ENCODE measurements at regions not wholly inside any gene's neighbourhood (a gene's known extent, or its start where the extent isn't known, plus 50 kb on each side); places are given as distances from the start of the nearest gene placed in this dataset.
"Not testable (repeated sequence)": the region's sequence is repeated elsewhere in the genome, so short reads cannot be mapped to it uniquely, and the experiment has no call there.

GRCh38 chr13:89432997-89433396 lies 1761.8 kb downstream of the SLITRK5 start:
- Histone ChIP-seq H3K9me3 (ENCODE audit: control insufficient read depth, insufficient read depth, low read length) (no peaks in the 10 kb centered on the region), H3K4me3 (ENCODE audit: low read depth, low read length) (no peak overlapping the region), H3K27me3 (ENCODE audit: control insufficient read depth, insufficient read depth, low read length) (no peaks in the 10 kb centered on the region), H3K4me1 (ENCODE audit: control insufficient read depth, insufficient read depth, low read length) (no peaks in the 10 kb centered on the region), H3K36me3 (ENCODE audit: control insufficient read depth, insufficient read depth, low read length) (no peaks in the 10 kb centered on the region), H3K27ac (ENCODE audit: low read depth, low read length) (no peak overlapping the region)
- DNase-seq (ENCODE audit: low read depth in 4 of 6, low spot score in 6 of 6): no peak
- no CpG with 5 or more reads among the region's 2 CpGs for WGBS (ENCODE audit: insufficient coverage)

- 91% methylated on average over 4 of the region's 4 CpGs for WGBS (ENCODE audit: insufficient coverage)
- not testable (repeated sequence) for H3K27ac ChIP-seq (ENCODE audit: low read depth, low read length); H3K27me3 ChIP-seq (ENCODE audit: control insufficient read depth, insufficient read depth, low read length)
These were observed 1763.5 kb downstream of the SLITRK5 start for GRCh38 chr13:89434624-89435023.

GRCh38 chr13:89454681-89455080 lies 1783.5 kb downstream of the SLITRK5 start:
- H3K9me3 ChIP-seq (ENCODE audit: control insufficient read depth, insufficient read depth, low read length): no peaks in the 10 kb centered on the region
- no peaks in the 10 kb centered on the region for H3K27me3 ChIP-seq (ENCODE audit: control insufficient read depth, insufficient read depth, low read length)
- no peaks in the 10 kb centered on the region for H3K36me3 ChIP-seq (ENCODE audit: control insufficient read depth, insufficient read depth, low read length)
- no peak overlapping the region for H3K4me3 ChIP-seq (ENCODE audit: low read depth, low read length)
- no peaks in the 10 kb centered on the region for H3K4me1 ChIP-seq (ENCODE audit: control insufficient read depth, insufficient read depth, low read length)
- 80% methylated on average over 1 of the region's 2 CpGs for WGBS (ENCODE audit: insufficient coverage)
- no peak overlapping the region for H3K27ac ChIP-seq (ENCODE audit: low read depth, low read length)
- DNase-seq (ENCODE audit: low read depth in 4 of 6, low spot score in 6 of 6): peak in 1 of 6 donors; percentile 13

More at GRCh38 chr13:89434624-89435023, 1763.5 kb downstream of the SLITRK5 start:
- H3K9me3 ChIP-seq (ENCODE audit: control insufficient read depth, insufficient read depth, low read length); H3K4me3 ChIP-seq (ENCODE audit: low read depth, low read length); H3K36me3 ChIP-seq (ENCODE audit: control insufficient read depth, insufficient read depth, low read length); DNase-seq (ENCODE audit: low read depth in 4 of 6, low spot score in 6 of 6); H3K4me1 ChIP-seq (ENCODE audit: control insufficient read depth, insufficient read depth, low read length): not testable (repeated sequence)

- H3K4me3 ChIP-seq (ENCODE audit: low read depth, low read length): no peak overlapping the region
- no peaks in the 10 kb centered on the region for H3K36me3 ChIP-seq (ENCODE audit: control insufficient read depth, insufficient read depth, low read length)
- H3K27me3 ChIP-seq (ENCODE audit: control insufficient read depth, insufficient read depth, low read length): no peaks in the 10 kb centered on the region
- no CpG with 5 or more reads among the region's 1 CpG for WGBS (ENCODE audit: insufficient coverage)
- H3K4me1 ChIP-seq (ENCODE audit: control insufficient read depth, insufficient read depth, low read length): no peaks in the 10 kb centered on the region
- H3K27ac ChIP-seq (ENCODE audit: low read depth, low read length): no peak overlapping the region
- no peak for DNase-seq (ENCODE audit: low read depth in 4 of 6, low spot score in 6 of 6)
- H3K9me3 ChIP-seq (ENCODE audit: control insufficient read depth, insufficient read depth, low read length): no peaks in the 10 kb centered on the region
These were observed 1784.1 kb downstream of the SLITRK5 start for GRCh38 chr13:89455225-89455624.

GRCh38 chr13:89455741-89456140 lies 1784.6 kb downstream of the SLITRK5 start:
- no peak for DNase-seq (ENCODE audit: low read depth in 4 of 6, low spot score in 6 of 6)
- WGBS (ENCODE audit: insufficient coverage): no CpG with 5 or more reads among the region's 2 CpGs
- Histone ChIP-seq H3K4me1 (ENCODE audit: control insufficient read depth, insufficient read depth, low read length) (no peaks in the 10 kb centered on the region), H3K4me3 (ENCODE audit: low read depth, low read length) (no peak overlapping the region), H3K27ac (ENCODE audit: low read depth, low read length) (no peak overlapping the region), H3K36me3 (ENCODE audit: control insufficient read depth, insufficient read depth, low read length) (no peaks in the 10 kb centered on the region), H3K9me3 (ENCODE audit: control insufficient read depth, insufficient read depth, low read length) (no peaks in the 10 kb centered on the region), H3K27me3 (ENCODE audit: control insufficient read depth, insufficient read depth, low read length) (no peaks in the 10 kb centered on the region)

- no peaks in the 10 kb centered on the region for H3K4me1 ChIP-seq (ENCODE audit: control insufficient read depth, insufficient read depth, low read length)
- peak in 1 of 6 donors; percentile 35 for DNase-seq (ENCODE audit: low read depth in 4 of 6, low spot score in 6 of 6)
- no peak overlapping the region for H3K27ac ChIP-seq (ENCODE audit: low read depth, low read length)
- no peaks in the 10 kb centered on the region for H3K36me3 ChIP-seq (ENCODE audit: control insufficient read depth, insufficient read depth, low read length)
- no peaks in the 10 kb centered on the region for H3K27me3 ChIP-seq (ENCODE audit: control insufficient read depth, insufficient read depth, low read length)
- peaks cover 1% of the 10 kb centered on the region for H3K9me3 ChIP-seq (ENCODE audit: control insufficient read depth, insufficient read depth, low read length)
- WGBS (ENCODE audit: insufficient coverage): no CpG with 5 or more reads among the region's 4 CpGs
- H3K4me3 ChIP-seq (ENCODE audit: low read depth, low read length): no peak overlapping the region
These were observed 1786.8 kb downstream of the SLITRK5 start for GRCh38 chr13:89457977-89458376.

- Histone ChIP-seq H3K27ac (ENCODE audit: low read depth, low read length) (no peak overlapping the region), H3K4me3 (ENCODE audit: low read depth, low read length) (no peak overlapping the region), H3K9me3 (ENCODE audit: control insufficient read depth, insufficient read depth, low read length) (peaks cover 1% of the 10 kb centered on the region), H3K4me1 (ENCODE audit: control insufficient read depth, insufficient read depth, low read length) (no peaks in the 10 kb centered on the region), H3K27me3 (ENCODE audit: control insufficient read depth, insufficient read depth, low read length) (no peaks in the 10 kb centered on the region), H3K36me3 (ENCODE audit: control insufficient read depth, insufficient read depth, low read length) (no peaks in the 10 kb centered on the region)
- DNase-seq (ENCODE audit: low read depth in 4 of 6, low spot score in 6 of 6): no peak
- no CpG with 5 or more reads among the region's 1 CpG for WGBS (ENCODE audit: insufficient coverage)
These were observed 1787.3 kb downstream of the SLITRK5 start for GRCh38 chr13:89458456-89458855.

GRCh38 chr13:89460895-89461294 lies 1789.7 kb downstream of the SLITRK5 start:
- not testable (repeated sequence) for H3K4me3 ChIP-seq (ENCODE audit: low read depth, low read length); H3K4me1 ChIP-seq (ENCODE audit: control insufficient read depth, insufficient read depth, low read length); H3K36me3 ChIP-seq (ENCODE audit: control insufficient read depth, insufficient read depth, low read length); H3K27me3 ChIP-seq (ENCODE audit: control insufficient read depth, insufficient read depth, low read length); H3K27ac ChIP-seq (ENCODE audit: low read depth, low read length); DNase-seq (ENCODE audit: low read depth in 4 of 6, low spot score in 6 of 6); H3K9me3 ChIP-seq (ENCODE audit: control insufficient read depth, insufficient read depth, low read length)

GRCh38 chr13:89465366-89465765 lies 1794.2 kb downstream of the SLITRK5 start:
- no CpG with 5 or more reads among the region's 2 CpGs for WGBS (ENCODE audit: insufficient coverage)
- Histone ChIP-seq H3K27me3 (ENCODE audit: control insufficient read depth, insufficient read depth, low read length) (no peaks in the 10 kb centered on the region), H3K4me1 (ENCODE audit: control insufficient read depth, insufficient read depth, low read length) (no peaks in the 10 kb centered on the region), H3K36me3 (ENCODE audit: control insufficient read depth, insufficient read depth, low read length) (no peaks in the 10 kb centered on the region), H3K27ac (ENCODE audit: low read depth, low read length) (no peak overlapping the region), H3K9me3 (ENCODE audit: control insufficient read depth, insufficient read depth, low read length) (peaks cover 1% of the 10 kb centered on the region), H3K4me3 (ENCODE audit: low read depth, low read length) (no peak overlapping the region)
- peak in 1 of 6 donors; percentile 13 for DNase-seq (ENCODE audit: low read depth in 4 of 6, low spot score in 6 of 6)

- no CpG with 5 or more reads among the region's 2 CpGs for WGBS (ENCODE audit: insufficient coverage)
- no peak for DNase-seq (ENCODE audit: low read depth in 4 of 6, low spot score in 6 of 6)
These were observed 1796.9 kb downstream of the SLITRK5 start for GRCh38 chr13:89468081-89468480.

More at GRCh38 chr13:89468081-89468480, 1796.9 kb downstream of the SLITRK5 start:
- Histone ChIP-seq H3K4me1 (ENCODE audit: control insufficient read depth, insufficient read depth, low read length) (no peaks in the 10 kb centered on the region), H3K36me3 (ENCODE audit: control insufficient read depth, insufficient read depth, low read length) (no peaks in the 10 kb centered on the region), H3K27me3 (ENCODE audit: control insufficient read depth, insufficient read depth, low read length) (no peaks in the 10 kb centered on the region), H3K4me3 (ENCODE audit: low read depth, low read length) (no peak overlapping the region), H3K9me3 (ENCODE audit: control insufficient read depth, insufficient read depth, low read length) (no peaks in the 10 kb centered on the region), H3K27ac (ENCODE audit: low read depth, low read length) (no peak overlapping the region)

All from spinal cord (tissue), 9 donors.